Heart right ventricle (tissue), 16 donors: ENCODE measurements at regions not wholly inside any gene's neighbourhood (a gene's known extent, or its start where the extent isn't known, plus 50 kb on each side); places are given as distances from the start of the nearest gene placed in this dataset.
"Not testable (repeated sequence)": the region's sequence is repeated elsewhere in the genome, so short reads cannot be mapped to it uniquely, and the experiment has no call there.

Experiments
- ATAC-seq, 8 donors: fragments of 200-7000 bp; cut with Tn5 transposase; one replicate each; pipeline ENCODE4 v1.9.1; 2020; ENCODE audit warnings: mild to moderate bottlenecking in 8 of 8, moderate library complexity in 8 of 8, moderate number of reproducible peaks in 1 of 8
- DNase-seq, 2 donors: peaks; one replicate each; pipeline ENCODE4 v3.0.0-alpha.2; 2020
- H3K27ac ChIP-seq, 10 donors: fragments of 200-600 bp; sonication (generic) in 2 of 10; one replicate each; pipeline versions ENCODE4 v1.5.0 to v1.8.0; 2020 to 2022; ENCODE audit warnings: mild to moderate bottlenecking in 3 of 10
- H3K27me3 ChIP-seq, 7 donors: fragments of 200-600 bp; one replicate each; pipeline ENCODE4 v1.8.0; 2021 to 2022; ENCODE audit warnings: mild to moderate bottlenecking in 2 of 7
- H3K36me3 ChIP-seq, 9 donors: fragments of 200-600 bp; sonication (generic) in 1 of 9; one replicate each; pipeline versions ENCODE4 v1.5.0 to v1.8.0; 2020 to 2022; ENCODE audit warnings: mild to moderate bottlenecking in 2 of 9
- H3K4me1 ChIP-seq, 9 donors: fragments of 200-600 bp; sonication (generic) in 1 of 9; one replicate each; pipeline versions ENCODE4 v1.5.0 to v1.8.0; 2020 to 2022; ENCODE audit warnings: mild to moderate bottlenecking in 4 of 9
- H3K4me3 ChIP-seq, 10 donors: fragments of 200-600 bp; sonication (generic) in 2 of 10; one replicate each; pipeline versions ENCODE4 v1.5.0 to v1.8.0; 2020 to 2022; ENCODE audit warnings: mild to moderate bottlenecking in 7 of 10, moderate library complexity in 2 of 10
- H3K9me3 ChIP-seq, 11 donors: fragments of 200-600 bp in 10 of 11; sonication (generic) in 2 of 11; one replicate each; pipeline versions ENCODE4 v1.5.0 to v1.8.0; 2013 to 2022; ENCODE audit warnings: mild to moderate bottlenecking in 2 of 11, control low read depth in 1 of 11, moderate library complexity in 1 of 11
- WGBS, 2 donors: extraction: QIAGEN DNeasy Blood & Tissue Kit; methylation state at CpG; one replicate each; pipeline ENCODE4 v1.1.7; 2013; ENCODE audit warnings: inconsistent platforms in 1 of 2; 5-methylcytosine and 5-hydroxymethylcytosine counted together
- intact Hi-C, 10 donors: fragments of 100-400 bp; cut with DNase I; formaldehyde crosslinking; loops; one replicate each; pipeline versions ENCODE4 v1.11.1 to v1.14.2; 2022
- TF ChIP-seq, protein P1 (sequence below), 9 donors: fragments of 200-600 bp; sonication (generic) in 2 of 9; IDR thresholded peaks; one replicate each; pipeline versions ENCODE4 v1.5.0 to v1.8.0; 2021 to 2022; ENCODE audit warnings: antibody characterized with exemption in 9 of 9, mild to moderate bottlenecking in 5 of 9, moderate library complexity in 1 of 9
- donor health status: Arrhythmogenic right ventricular cardiomyopathy.
- donor health status: ischemic (EF 13 %, LVEDD 7.1; RV severe dilation, severe dysfunction).
- donor health status: healthy with polysubstance abuse.
- donor health status: DM: no; HTN: yes; CAD: no.
- donor health status: DM: no; HTN: no; CAD: no.
- donor health status: ischemic (EF 25% LVEDD 6.9; RV normal size, moderate dysfunction).
- donor health status: ischemic (EF 25% LVEDD 5.7; RV mildly dilated, moderate dysfunction).
- donor health status: healthy.
- donor health status: DM: yes; HTN: yes; CAD: no.
- donor health status: Ischemic cardiomyopathy.
- donor health status: ischemic (EF 35%, LVEDD 5.7; RV mildly dilated, moderate dysfunction).
- donor health status: nonischemic (EF 11% LVEDD 7.7; RV severe dilation, severe dysfunction).
- donor health status: DM: yes; HTN: yes; CAD: no.
- donor health status: PGD.
- donor health status: ischemic (EF 29% LVEDD 5.4; RV normal size, mild dysfunction).
- donor health status: nonischemic (EF 23%, LVEDD 6.1; RV moderate dilation, normal function).

DNA sequence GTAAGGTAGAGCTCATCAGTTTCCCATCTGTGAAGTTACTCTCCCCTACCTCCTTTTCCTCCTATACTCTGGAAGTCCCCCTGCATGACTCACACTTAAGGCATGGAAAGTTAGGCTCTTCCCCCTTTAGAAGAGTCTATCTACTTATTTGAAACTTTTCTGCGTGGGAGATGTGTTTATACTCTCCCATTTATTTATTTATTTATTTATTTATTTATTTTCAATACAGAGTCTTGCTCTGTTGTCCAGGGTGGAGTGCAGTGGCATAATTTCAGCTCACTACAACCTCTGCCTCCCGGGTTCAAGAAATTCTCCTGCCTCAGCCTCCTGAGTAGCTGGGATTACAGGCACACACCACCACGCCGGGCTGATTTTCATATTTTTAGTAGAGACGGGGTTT is 107.5 kb upstream of the JCAD start:
- no peaks in the 10 kb centered on the region for H3K4me1 ChIP-seq
- DNase-seq (no peak), ATAC-seq (no peak)
- H3K9me3 ChIP-seq: no peaks in the 10 kb centered on the region
- peaks cover 0 to 5% (median 0%) of the 10 kb centered on the region in 7 donors for H3K27me3 ChIP-seq
- TF ChIP-seq, protein P1, sequence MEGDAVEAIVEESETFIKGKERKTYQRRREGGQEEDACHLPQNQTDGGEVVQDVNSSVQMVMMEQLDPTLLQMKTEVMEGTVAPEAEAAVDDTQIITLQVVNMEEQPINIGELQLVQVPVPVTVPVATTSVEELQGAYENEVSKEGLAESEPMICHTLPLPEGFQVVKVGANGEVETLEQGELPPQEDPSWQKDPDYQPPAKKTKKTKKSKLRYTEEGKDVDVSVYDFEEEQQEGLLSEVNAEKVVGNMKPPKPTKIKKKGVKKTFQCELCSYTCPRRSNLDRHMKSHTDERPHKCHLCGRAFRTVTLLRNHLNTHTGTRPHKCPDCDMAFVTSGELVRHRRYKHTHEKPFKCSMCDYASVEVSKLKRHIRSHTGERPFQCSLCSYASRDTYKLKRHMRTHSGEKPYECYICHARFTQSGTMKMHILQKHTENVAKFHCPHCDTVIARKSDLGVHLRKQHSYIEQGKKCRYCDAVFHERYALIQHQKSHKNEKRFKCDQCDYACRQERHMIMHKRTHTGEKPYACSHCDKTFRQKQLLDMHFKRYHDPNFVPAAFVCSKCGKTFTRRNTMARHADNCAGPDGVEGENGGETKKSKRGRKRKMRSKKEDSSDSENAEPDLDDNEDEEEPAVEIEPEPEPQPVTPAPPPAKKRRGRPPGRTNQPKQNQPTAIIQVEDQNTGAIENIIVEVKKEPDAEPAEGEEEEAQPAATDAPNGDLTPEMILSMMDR (IDR thresholded peaks at IDR 0.05): no peak
- no peak overlapping the region for H3K27ac ChIP-seq
- intact Hi-C loops: no loop called here
- H3K36me3 ChIP-seq: no peaks in the 10 kb centered on the region
- WGBS, 2 donors: 94 to 96% methylated on average over 5 of the region's 5 CpGs
- H3K4me3 ChIP-seq: no peak overlapping the region

- ATAC-seq, intact Hi-C loops, H3K27me3 ChIP-seq: not testable (repeated sequence)
Measured at GRCh38 chr10:30163410-30163809, 104.0 kb upstream of the JCAD start.

DNA sequence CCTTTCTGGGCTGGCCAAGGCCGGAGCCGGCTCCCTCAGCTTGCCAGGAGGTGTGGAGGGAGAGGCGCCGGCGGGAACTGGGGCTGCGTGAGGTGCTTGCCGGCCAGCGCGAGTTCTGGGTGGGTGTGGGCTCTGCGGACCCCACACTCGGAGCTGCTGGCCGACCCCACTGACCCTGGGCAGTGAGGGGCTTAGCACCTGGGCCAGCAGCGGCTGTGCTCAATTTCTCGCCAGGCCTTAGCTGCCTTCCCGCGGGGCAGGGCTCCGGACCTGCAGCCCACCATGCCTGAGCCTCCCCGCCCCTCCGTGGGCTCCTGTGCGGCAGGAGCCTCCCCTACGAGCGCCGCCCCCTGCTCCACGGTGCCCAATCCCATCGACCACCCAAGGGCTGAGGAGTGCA is 103.4 kb upstream of the JCAD start:
- H3K4me3 ChIP-seq, H3K9me3 ChIP-seq, H3K27ac ChIP-seq, intact Hi-C loops, H3K27me3 ChIP-seq, ATAC-seq, H3K36me3 ChIP-seq, H3K4me1 ChIP-seq, DNase-seq: not testable (repeated sequence)
- WGBS, 2 donors: 97% methylated on average over 25 of the region's 25 CpGs

More at GRCh38 chr10:30163410-30163809, 104.0 kb upstream of the JCAD start:
- not testable (repeated sequence) for DNase-seq, H3K4me3 ChIP-seq, H3K36me3 ChIP-seq, H3K9me3 ChIP-seq, H3K4me1 ChIP-seq, H3K27ac ChIP-seq
- WGBS, 2 donors: 51 to 54% methylated on average over 8 of the region's 10 CpGs

DNA sequence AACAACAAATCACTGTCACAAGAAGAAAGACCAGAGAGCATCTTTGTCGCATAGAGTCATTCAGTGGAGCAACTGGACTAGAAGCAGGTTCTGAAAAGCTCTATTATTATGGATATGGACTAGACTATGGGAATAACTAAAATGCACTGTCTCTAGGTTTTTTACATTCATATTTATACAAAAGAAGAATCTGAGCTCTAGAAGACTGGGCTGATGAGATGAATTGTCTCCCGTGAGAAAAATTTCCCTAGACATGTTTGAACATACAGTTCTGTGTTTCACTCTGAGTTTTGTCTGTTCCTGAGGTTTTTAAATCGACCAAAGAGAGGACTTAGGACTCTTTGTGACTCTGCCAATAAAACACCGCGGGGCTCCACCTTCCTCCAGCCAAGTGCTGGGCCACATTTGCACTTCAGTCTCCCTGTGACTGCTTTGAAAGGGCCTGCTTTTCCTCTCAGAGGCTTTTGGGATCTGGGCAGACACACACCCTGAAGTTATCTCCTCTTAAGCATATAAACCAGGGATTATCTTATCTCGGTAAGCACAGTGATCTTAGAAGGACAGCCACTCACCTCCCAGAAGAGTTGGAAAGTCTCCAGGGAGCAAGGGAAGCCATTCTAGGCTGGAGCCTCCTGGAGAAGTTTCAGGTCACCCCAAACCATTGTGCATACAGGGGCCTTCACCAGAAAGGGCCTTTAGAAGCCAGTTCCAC is 101.0 kb upstream of the JCAD start:
- H3K9me3 ChIP-seq: no peaks in the 10 kb centered on the region
- no peak for ATAC-seq
- H3K36me3 ChIP-seq: no peaks in the 10 kb centered on the region
- H3K4me3 ChIP-seq: no peak overlapping the region
- peaks cover 0 to 8% (median 0%) of the 10 kb centered on the region in 9 donors for H3K4me1 ChIP-seq
- peaks cover 0 to 5% (median 0%) of the 10 kb centered on the region in 7 donors for H3K27me3 ChIP-seq
- 38 to 44% methylated on average over 6 of the region's 6 CpGs for WGBS, 2 donors
- no peak for DNase-seq
- intact Hi-C loops: no loop called here
- no peak overlapping the region for H3K27ac ChIP-seq
- TF ChIP-seq, protein P1 (IDR thresholded peaks at IDR 0.05): no peak

- not testable (repeated sequence) for H3K9me3 ChIP-seq, H3K27ac ChIP-seq, H3K36me3 ChIP-seq, H3K4me3 ChIP-seq, DNase-seq, H3K27me3 ChIP-seq, ATAC-seq
- 92 to 95% methylated on average over 2 of the region's 2 CpGs for WGBS, 2 donors
- H3K4me1 ChIP-seq: peaks cover 0 to 12% (median 3%) of the 10 kb centered on the region in 9 donors
- intact Hi-C loops: loop anchor here in 1 of 10 donors (10.0 kb wide), 1 partner anchor 95 kb away; no protein-coding TSS in a partner anchor
Measured at GRCh38 chr10:30159614-30160013, 100.2 kb upstream of the JCAD start.

DNA sequence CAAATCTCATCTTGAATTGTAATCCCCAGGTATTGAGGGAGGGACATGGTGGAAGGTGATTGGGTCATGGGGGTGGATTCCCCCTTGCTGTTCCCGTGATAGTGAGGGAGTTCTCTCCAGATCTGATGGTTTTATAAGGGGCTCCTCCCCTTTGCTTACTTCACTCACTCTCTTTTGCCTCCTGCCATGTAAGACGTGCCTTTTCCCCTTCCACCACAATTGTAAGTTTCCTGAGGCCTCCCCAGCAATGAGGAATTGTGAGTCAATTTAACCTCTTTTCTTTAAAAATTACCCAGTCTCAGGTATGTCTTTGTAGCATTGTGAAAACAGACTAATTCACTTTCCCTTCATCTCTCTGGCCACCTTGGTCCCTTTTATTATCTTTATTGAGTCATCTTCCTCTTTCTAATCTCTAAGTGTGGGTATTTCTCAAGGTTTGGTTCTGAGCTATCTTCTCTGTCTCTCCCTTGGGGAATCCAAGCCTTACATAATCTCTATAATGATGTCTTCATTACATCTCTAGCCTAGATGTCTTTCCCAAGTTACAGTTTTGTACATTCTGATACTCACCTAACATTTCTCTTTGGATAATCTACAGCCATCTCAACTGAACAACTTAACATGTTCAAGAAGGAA is 99.1 kb upstream of the JCAD start:
- peaks cover 0 to 13% (median 3%) of the 10 kb centered on the region in 9 donors for H3K4me1 ChIP-seq
- TF ChIP-seq, protein P1 (IDR thresholded peaks at IDR 0.05): no peak
- WGBS, 2 donors: 74 to 78% methylated on average over 2 of the region's 2 CpGs
- intact Hi-C loops: loop anchor here in 1 of 10 donors (10.0 kb wide), 1 partner anchor 94 kb away; no protein-coding TSS in a partner anchor
- no peak overlapping the region for H3K4me3 ChIP-seq
- H3K27me3 ChIP-seq: no peaks in the 10 kb centered on the region
- H3K9me3 ChIP-seq: no peaks in the 10 kb centered on the region
- DNase-seq (no peak), ATAC-seq (no peak)
- H3K27ac ChIP-seq: no peak overlapping the region
- no peaks in the 10 kb centered on the region for H3K36me3 ChIP-seq
